Endothelial cell of umbilical vein (primary cell): ENCODE measurements at regions not wholly inside any gene's neighbourhood (a gene's known extent, or its start where the extent isn't known, plus 50 kb on each side); places are given as distances from the start of the nearest gene placed in this dataset.

Source experiments
- BruUV-seq: library from RNA; stranded (reverse); fragments of 400-500 nt; replicated peaks from 2 replicates; lab custom pipeline; 2021; lab: Mats Ljungman, UMichigan
- CTCF ChIA-PET: fragments of 300-600, 350-600 bp; sonication (Branson Sonifier 250); formaldehyde crosslinking; loops from one replicate; lab custom pipeline; 2021; ENCODE audit warnings: antibody characterized with exemption, inconsistent platforms; lab: Charles Lee
- POLR2A ChIA-PET: fragments of 300-600, 350-600 bp; sonication (Branson Sonifier 250); formaldehyde crosslinking; loops from one replicate; lab custom pipeline; 2021; ENCODE audit warnings: antibody characterized with exemption, inconsistent platforms; lab: Charles Lee
- DNase-seq: peaks from one replicate; pipeline ENCODE4 v3.0.0-alpha.2; 2011; ENCODE audit warnings: low read depth, low spot score
- FAIRE-seq: peaks from 2 replicates; lab custom pipeline; 2011; peaks lifted over from hg19 to GRCh38; lab: Jason Lieb, UNC
- H2AFZ ChIP-seq: 2 replicates; pipeline ENCODE4 v1.6.0; 2012; ENCODE audit warnings: low read depth, low read length, control low read depth, inconsistent platforms
- H3K27ac ChIP-seq: 2 replicates; pipeline ENCODE4 v1.5.1; 2011; ENCODE audit warnings: low read depth, mild to moderate bottlenecking, control low read depth, low read length, moderate library complexity; ENCODE audit not compliant: insufficient read depth
- H3K27me3 ChIP-seq, 2 experiments: 2 replicates each; pipeline versions ENCODE4 v1.6.0 to v1.6.1; 2011; ENCODE audit warnings: low read length in 2 of 2, mixed read lengths in 1 of 2; ENCODE audit not compliant: control insufficient read depth in 2 of 2, insufficient read depth in 2 of 2
- H3K36me3 ChIP-seq, 2 experiments: 2 replicates in 1 of 2; 3 replicates in 1 of 2; pipeline ENCODE4 v1.5.1; 2011; ENCODE audit warnings: low read length in 2 of 2, mild to moderate bottlenecking in 1 of 2, moderate library complexity in 1 of 2; ENCODE audit not compliant: control insufficient read depth in 2 of 2, insufficient read depth in 2 of 2; ENCODE audit errors: extremely low read depth in 1 of 2
- H3K4me1 ChIP-seq: 3 replicates; pipeline ENCODE4 v1.5.1; 2011; ENCODE audit warnings: mild to moderate bottlenecking, low read length; ENCODE audit not compliant: control insufficient read depth, insufficient read depth; ENCODE audit errors: extremely low read depth
- H3K4me2 ChIP-seq: 2 replicates; pipeline ENCODE4 v1.6.1; 2011; ENCODE audit warnings: low read length, control low read depth, mixed read lengths; ENCODE audit not compliant: insufficient read depth
- H3K4me3 ChIP-seq, 3 experiments: fragments of 200-600 bp in 1 of 3; sonication (generic), shearing (Covaris generic) in 1 of 3; replicated peaks in 1 of 3; 2 replicates each; pipeline ENCODE4 v1.5.1; 2011 to 2016; ENCODE audit warnings: control low read depth in 3 of 3, low read length in 3 of 3, mild to moderate bottlenecking in 2 of 3, inconsistent platforms in 1 of 3, low read depth in 1 of 3, moderate library complexity in 1 of 3; ENCODE audit not compliant: insufficient read depth in 1 of 3
- H3K79me2 ChIP-seq: 2 replicates; pipeline ENCODE4 v1.6.0; 2012; ENCODE audit warnings: low read length, inconsistent platforms; ENCODE audit not compliant: control insufficient read depth, insufficient read depth
- H3K9ac ChIP-seq: replicated peaks from 2 replicates; pipeline ENCODE3; 2011; ENCODE audit warnings: low read length, control low read depth; ENCODE audit not compliant: insufficient read depth; ENCODE audit errors: extremely low read depth
- H3K9me1 ChIP-seq: replicated peaks from 3 replicates; pipeline ENCODE4 v1.6.0; 2011; ENCODE audit warnings: mild to moderate bottlenecking, low read length; ENCODE audit not compliant: control insufficient read depth, insufficient read depth; ENCODE audit errors: extremely low read depth
- H3K9me3 ChIP-seq: replicated peaks from 2 replicates; pipeline ENCODE4 v1.5.1; 2012; ENCODE audit warnings: low read length, inconsistent platforms; ENCODE audit not compliant: control insufficient read depth, insufficient read depth
- H4K20me1 ChIP-seq: replicated peaks from 2 replicates; pipeline ENCODE3; 2011; ENCODE audit warnings: mild to moderate bottlenecking, low read length; ENCODE audit not compliant: control insufficient read depth, insufficient read depth; ENCODE audit errors: extremely low read depth
- EZH2 ChIP-seq: IDR thresholded peaks from 2 replicates; pipeline ENCODE4 v1.6.1; 2012; ENCODE audit warnings: borderline replicate concordance, low read depth, mild to moderate bottlenecking, moderate library complexity, low read length, inconsistent platforms; ENCODE audit not compliant: severe bottlenecking
- FOS ChIP-seq: IDR thresholded peaks from 2 replicates; pipeline ENCODE4 v1.6.1; 2011; ENCODE audit warnings: mild to moderate bottlenecking, low read length, moderate library complexity, borderline replicate concordance; ENCODE audit not compliant: insufficient read depth
- GATA2 ChIP-seq: IDR thresholded peaks from 2 replicates; pipeline ENCODE4 v1.7.0; 2011; ENCODE audit warnings: low read depth, mild to moderate bottlenecking, moderate library complexity, mixed read lengths, low read length; ENCODE audit not compliant: insufficient read length, insufficient read depth
- JUN ChIP-seq: IDR thresholded peaks from 2 replicates; pipeline ENCODE4 v1.6.1; 2011; ENCODE audit warnings: borderline replicate concordance, low read depth; ENCODE audit not compliant: insufficient read length, insufficient read depth
- MYC ChIP-seq: IDR thresholded peaks from one replicate; pipeline ENCODE4 v1.6.1; 2011; ENCODE audit warnings: mild to moderate bottlenecking, low read depth, low read length
- POLR2A ChIP-seq: IDR thresholded peaks from 2 replicates; pipeline ENCODE4 v1.6.1; 2012; ENCODE audit warnings: low read depth, mild to moderate bottlenecking, control low read depth, low read length
- POLR2AphosphoS5 ChIP-seq: IDR thresholded peaks from 2 replicates; pipeline ENCODE4 v1.6.1; 2012; ENCODE audit warnings: low read depth, mild to moderate bottlenecking, control low read depth, low read length, moderate library complexity; ENCODE audit not compliant: insufficient read depth
- dilution Hi-C: fragments of 300-500 bp; cut with MboI; formaldehyde crosslinking; loops from one replicate; pipeline ENCODE4 v1.15.0; 2019; ENCODE audit warnings: low sequenced_read_pairs; ENCODE audit not compliant: extremely low pct_ligation_motif_present
- intact Hi-C: fragments of 100-400 bp; cut with micrococcal nuclease; formaldehyde crosslinking; loops from one replicate; pipeline ENCODE4 v1.10.0; 2022
- TF ChIP-seq, protein P1 (sequence below), 2 donors: IDR thresholded peaks; 1 replicate in 1 of 2; 2 replicates in 1 of 2; pipeline ENCODE4 v1.5.1; 2011; ENCODE audit warnings: low read length in 2 of 2, mild to moderate bottlenecking in 2 of 2, moderate library complexity in 2 of 2, control low read depth in 1 of 2, inconsistent platforms in 1 of 2, low read depth in 1 of 2; ENCODE audit not compliant: insufficient read depth in 1 of 2; ENCODE audit errors: extremely low read depth in 1 of 2
- TF ChIP-seq, protein P2 (sequence below): IDR thresholded peaks from 2 replicates; pipeline ENCODE4 v1.6.1; 2011; ENCODE audit not compliant: insufficient read depth, insufficient read length

DNA sequence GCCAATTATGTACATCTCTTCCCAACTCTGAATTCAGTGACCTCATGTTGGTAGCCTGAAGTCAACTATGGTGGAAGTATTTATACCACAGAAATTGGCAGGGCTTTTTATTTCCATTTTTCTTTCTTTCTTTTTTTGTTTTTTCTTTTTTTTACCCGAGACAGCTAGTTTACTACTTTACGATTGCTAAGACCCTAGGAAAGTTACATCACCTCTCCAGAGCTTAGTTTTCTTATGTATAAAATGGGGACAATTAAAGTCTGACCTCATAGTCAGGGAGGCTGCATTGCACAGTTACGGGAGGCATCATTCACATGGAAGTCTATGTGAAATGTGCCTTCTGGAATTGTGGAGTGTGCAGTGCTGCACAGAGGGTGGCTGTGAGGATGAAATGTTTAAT is 194.3 kb downstream of the MTX2 start:
- Histone ChIP-seq H3K4me3 (no peak overlapping the region), H2AFZ (no peak overlapping the region), H3K9ac (no peak overlapping the region), H3K9me1 (no peaks in the 10 kb centered on the region), H3K27me3 (no peaks in the 10 kb centered on the region), H3K79me2 (no peaks in the 10 kb centered on the region), H3K4me2 (no peak overlapping the region), H3K4me1 (peaks cover 19% of the 10 kb centered on the region), H3K36me3 (no peaks in the 10 kb centered on the region), H4K20me1 (no peaks in the 10 kb centered on the region), H3K27ac (no peak overlapping the region), H3K9me3 (no peaks in the 10 kb centered on the region)
- DNase-seq (no peak), FAIRE-seq (no peak)
- TF ChIP-seq JUN (no peak), POLR2A (no peak), FOS (no peak), EZH2 (no peak), GATA2 (no peak), POLR2AphosphoS5 (no peak), MYC (no peak)
- TF ChIP-seq, protein P1, sequence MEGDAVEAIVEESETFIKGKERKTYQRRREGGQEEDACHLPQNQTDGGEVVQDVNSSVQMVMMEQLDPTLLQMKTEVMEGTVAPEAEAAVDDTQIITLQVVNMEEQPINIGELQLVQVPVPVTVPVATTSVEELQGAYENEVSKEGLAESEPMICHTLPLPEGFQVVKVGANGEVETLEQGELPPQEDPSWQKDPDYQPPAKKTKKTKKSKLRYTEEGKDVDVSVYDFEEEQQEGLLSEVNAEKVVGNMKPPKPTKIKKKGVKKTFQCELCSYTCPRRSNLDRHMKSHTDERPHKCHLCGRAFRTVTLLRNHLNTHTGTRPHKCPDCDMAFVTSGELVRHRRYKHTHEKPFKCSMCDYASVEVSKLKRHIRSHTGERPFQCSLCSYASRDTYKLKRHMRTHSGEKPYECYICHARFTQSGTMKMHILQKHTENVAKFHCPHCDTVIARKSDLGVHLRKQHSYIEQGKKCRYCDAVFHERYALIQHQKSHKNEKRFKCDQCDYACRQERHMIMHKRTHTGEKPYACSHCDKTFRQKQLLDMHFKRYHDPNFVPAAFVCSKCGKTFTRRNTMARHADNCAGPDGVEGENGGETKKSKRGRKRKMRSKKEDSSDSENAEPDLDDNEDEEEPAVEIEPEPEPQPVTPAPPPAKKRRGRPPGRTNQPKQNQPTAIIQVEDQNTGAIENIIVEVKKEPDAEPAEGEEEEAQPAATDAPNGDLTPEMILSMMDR (IDR thresholded peaks at IDR 0.05; ENCODE audit: extremely low read depth in 1 of 2, insufficient read depth in 1 of 2, low read depth in 1 of 2, low read length in 2 of 2) = no peak
- TF ChIP-seq, protein P2, sequence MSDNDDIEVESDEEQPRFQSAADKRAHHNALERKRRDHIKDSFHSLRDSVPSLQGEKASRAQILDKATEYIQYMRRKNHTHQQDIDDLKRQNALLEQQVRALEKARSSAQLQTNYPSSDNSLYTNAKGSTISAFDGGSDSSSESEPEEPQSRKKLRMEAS = no peak
- ChIA-PET CTCF (interaction anchor here (1.0 kb wide), 1 partner anchor 9 kb away, joined by 4 read pairs; no protein-coding TSS in a partner anchor), POLR2A (no interaction called here)
- no TSS peak for BruUV-seq
- dilution Hi-C loops (no loop called here), intact Hi-C loops (no loop called here)
